Posterior cingulate gyrus (tissue), 11 donors: ENCODE measurements at regions not wholly inside any gene's neighbourhood (a gene's known extent, or its start where the extent isn't known, plus 50 kb on each side); places are given as distances from the start of the nearest gene placed in this dataset.
"Not testable (repeated sequence)": the region's sequence is repeated elsewhere in the genome, so short reads cannot be mapped to it uniquely, and the experiment has no call there.

Experiments
- DNase-seq, 10 donors: peaks; one replicate each; pipeline versions ENCODE4 v3.0.0 to v3.0.0-alpha.2; 2020 to 2021; ENCODE audit warnings: mixed read lengths in 3 of 10
- intact Hi-C: fragments of 100-400 bp; cut with DNase I; formaldehyde crosslinking; loops from one replicate; pipeline ENCODE4 v1.15.1; 2023

- intact Hi-C loops, result no loop called here
- no peak for DNase-seq
Observed at GRCh38 chr6:6829872-6830685, 241.6 kb downstream of the LY86 start.

- intact Hi-C loops, DNase-seq: not testable (repeated sequence)
Observed at GRCh38 chr6:6830686-6831063, 242.2 kb downstream of the LY86 start.

GRCh38 chr6:6832439-6832838 is 243.9 kb downstream of the LY86 start:
- intact Hi-C loops, result no loop called here
- DNase-seq, result no peak

GRCh38 chr6:6834356-6835222 is 246.1 kb downstream of the LY86 start:
- DNase-seq, result no peak
- intact Hi-C loops, result no loop called here

- intact Hi-C loops, result no loop called here
- no peak for DNase-seq
Observed at GRCh38 chr6:6835223-6835503, 246.6 kb downstream of the LY86 start.

- DNase-seq, result no peak
- intact Hi-C loops, result no loop called here
Observed at GRCh38 chr6:6836609-6837406, 248.3 kb downstream of the LY86 start.

- intact Hi-C loops, result no loop called here
- DNase-seq, result no peak
Observed at GRCh38 chr6:6837541-6838080, 249.1 kb downstream of the LY86 start.

GRCh38 chr6:6840831-6841291 is 252.3 kb downstream of the LY86 start:
- DNase-seq, result no peak
- intact Hi-C loops, result no loop called here

GRCh38 chr6:6841571-6841970 is 253.1 kb downstream of the LY86 start:
- no peak for DNase-seq
- intact Hi-C loops, result no loop called here

GRCh38 chr6:6842291-6842690 is 253.8 kb downstream of the LY86 start:
- DNase-seq, result no peak
- intact Hi-C loops, result no loop called here

- intact Hi-C loops, result no loop called here
- no peak for DNase-seq
Observed at GRCh38 chr6:6843057-6843627, 254.6 kb downstream of the LY86 start.

- DNase-seq, result no peak
- intact Hi-C loops, result no loop called here
Observed at GRCh38 chr6:6843777-6844176, 255.3 kb downstream of the LY86 start.

GRCh38 chr6:6844530-6844929 is 256.0 kb downstream of the LY86 start:
- no peak for DNase-seq
- intact Hi-C loops, result no loop called here

- intact Hi-C loops, result no loop called here
- no peak for DNase-seq
Observed at GRCh38 chr6:6845603-6846002, 257.1 kb downstream of the LY86 start.

- DNase-seq, result no peak
- intact Hi-C loops, result no loop called here
Observed at GRCh38 chr6:6847591-6847990, 259.1 kb downstream of the LY86 start.

- intact Hi-C loops, result no loop called here
- peak in 4 of 10 donors; percentile 25 to 72 (median 52) for DNase-seq
Observed at GRCh38 chr6:6851059-6851948, 256.5 kb upstream of the RREB1 start.

- DNase-seq, result no peak
- intact Hi-C loops, result no loop called here
Observed at GRCh38 chr6:6851949-6852261, 255.9 kb upstream of the RREB1 start.

- intact Hi-C loops, result no loop called here
Observed at GRCh38 chr6:6856538-6857523, 250.9 kb upstream of the RREB1 start.

More at GRCh38 chr6:6856538-6857523, 250.9 kb upstream of the RREB1 start:
- peak in 2 of 10 donors; percentile 25 to 70 for DNase-seq
